ENCODE measurements at regions not wholly inside any gene's neighbourhood (a gene's known extent, or its start where the extent isn't known, plus 50 kb on each side); places are given as distances from the start of the nearest gene placed in this dataset.

- Mint-ChIP-seq H3K27ac (no peak overlapping the region), H3K27me3 (ENCODE audit: insufficient read depth) (no peaks in the 10 kb centered on the region; the same call in 1 of the 2 replicates), H3K4me1 (ENCODE audit: low read depth) (peaks cover 19% of the 10 kb centered on the region), H3K9me3 (no peaks in the 10 kb centered on the region), H3K36me3 (ENCODE audit: low read depth) (no peaks in the 10 kb centered on the region), H3K4me3 (no peak overlapping the region)
- no peak for DNase-seq
- TF ChIP-seq CTCF (IDR thresholded peaks at IDR 0.05) = no peak
Measured at GRCh38 chr9:130755377-130756007, 61.9 kb downstream of the EXOSC2 start.

GRCh38 chr9:130756037-130756436 lies 62.5 kb downstream of the EXOSC2 start:
- Mint-ChIP-seq H3K9me3 (no peaks in the 10 kb centered on the region), H3K4me1 (ENCODE audit: low read depth) (peaks cover 19% of the 10 kb centered on the region), H3K4me3 (no peak overlapping the region), H3K36me3 (ENCODE audit: low read depth) (no peaks in the 10 kb centered on the region), H3K27me3 (ENCODE audit: insufficient read depth) (no peaks in the 10 kb centered on the region; the same call in 1 of the 2 replicates), H3K27ac (no peak overlapping the region)
- DNase-seq = no peak
- no peak for TF ChIP-seq CTCF (IDR thresholded peaks at IDR 0.05)

- no peak for DNase-seq
- H3K4me3 Mint-ChIP-seq = no peak overlapping the region
- no peaks in the 10 kb centered on the region; the same call in 1 of the 2 replicates for H3K27me3 Mint-ChIP-seq (ENCODE audit: insufficient read depth)
- H3K27ac Mint-ChIP-seq = no peak overlapping the region
- H3K9me3 Mint-ChIP-seq = no peaks in the 10 kb centered on the region
- no peaks in the 10 kb centered on the region for H3K36me3 Mint-ChIP-seq (ENCODE audit: low read depth)
- no peak for TF ChIP-seq CTCF (IDR thresholded peaks at IDR 0.05)
- H3K4me1 Mint-ChIP-seq (ENCODE audit: low read depth) = peaks cover 19% of the 10 kb centered on the region
Measured at GRCh38 chr9:130756455-130757152, 63.0 kb downstream of the EXOSC2 start.

- H3K27ac Mint-ChIP-seq = no peak overlapping the region
- H3K36me3 Mint-ChIP-seq (ENCODE audit: low read depth) = no peaks in the 10 kb centered on the region
- H3K27me3 Mint-ChIP-seq (ENCODE audit: insufficient read depth) = no peaks in the 10 kb centered on the region; the same call in 1 of the 2 replicates
- H3K9me3 Mint-ChIP-seq = no peaks in the 10 kb centered on the region
- H3K4me3 Mint-ChIP-seq = no peak overlapping the region
- no peak for TF ChIP-seq CTCF (IDR thresholded peaks at IDR 0.05)
- H3K4me1 Mint-ChIP-seq (ENCODE audit: low read depth) = peaks cover 43% of the 10 kb centered on the region
- no peak for DNase-seq
Measured at GRCh38 chr9:130759738-130760137, 66.2 kb downstream of the EXOSC2 start.

GRCh38 chr9:130763331-130764171 lies 70.0 kb downstream of the EXOSC2 start:
- Mint-ChIP-seq H3K4me1 (ENCODE audit: low read depth) (peaks cover 56% of the 10 kb centered on the region), H3K4me3 (no peak overlapping the region), H3K27ac (peak overlapping the region; percentile 91), H3K27me3 (ENCODE audit: insufficient read depth) (peaks cover 4% of the 10 kb centered on the region), H3K36me3 (ENCODE audit: low read depth) (no peaks in the 10 kb centered on the region), H3K9me3 (no peaks in the 10 kb centered on the region)
- no peak for DNase-seq
- no peak for TF ChIP-seq CTCF (IDR thresholded peaks at IDR 0.05)
